Suprapubic skin (tissue), 4 donors: ENCODE measurements at regions not wholly inside any gene's neighbourhood (a gene's known extent, or its start where the extent isn't known, plus 50 kb on each side); places are given as distances from the start of the nearest gene placed in this dataset.

ENCODE experiments used
- CTCF ChIP-seq, 2 donors: fragments of 200-600 bp in 1 of 2; fragments of 450-650 bp in 1 of 2; sonication (generic) in 1 of 2; IDR thresholded peaks; one replicate each; pipeline ENCODE4 v1.5.1; 2016 to 2019; ENCODE audit warnings: antibody characterized with exemption in 2 of 2, mild to moderate bottlenecking in 1 of 2, moderate library complexity in 1 of 2
- EP300 ChIP-seq: sonication (generic); formaldehyde crosslinking; IDR thresholded peaks from one replicate; pipeline ENCODE4 v1.6.1; 2017; ENCODE audit warnings: antibody characterized with exemption
- POLR2A ChIP-seq, 2 donors: fragments of 450-650 bp; IDR thresholded peaks; one replicate each; pipeline ENCODE4 v1.6.1; 2017; ENCODE audit warnings: antibody characterized with exemption in 2 of 2, mild to moderate bottlenecking in 2 of 2, moderate library complexity in 2 of 2
- POLR2AphosphoS5 ChIP-seq, 3 donors: sonication (generic); formaldehyde crosslinking; IDR thresholded peaks; one replicate each; pipeline ENCODE4 v1.6.1; 2017; ENCODE audit warnings: antibody characterized with exemption in 3 of 3

DNA sequence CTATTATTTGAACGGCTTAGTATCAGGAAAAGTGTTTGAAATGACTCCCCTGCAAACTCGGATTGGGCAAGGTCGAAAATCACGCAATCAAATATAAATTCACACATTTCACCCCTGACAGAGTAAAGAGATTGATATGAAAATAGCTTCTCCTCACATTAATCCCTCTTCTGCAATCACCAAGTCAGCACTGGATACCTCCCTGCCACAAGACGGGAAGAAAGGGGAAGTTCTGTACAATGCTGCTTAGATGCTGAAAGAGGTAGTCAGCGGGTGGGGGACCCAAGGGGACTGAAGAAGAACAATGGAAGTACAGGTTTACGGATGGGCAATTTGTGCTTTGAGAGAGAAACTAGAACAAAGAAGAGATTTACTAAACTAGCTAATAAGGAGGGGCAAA, 72.0 kb upstream of the ANK3 start:
- TF ChIP-seq CTCF (IDR thresholded peaks at IDR 0.05) (no peak), POLR2A (IDR thresholded peaks at IDR 0.05) (no peak), POLR2AphosphoS5 (IDR thresholded peaks at IDR 0.05) (no peak), EP300 (no peak)
